HG02588 (cell line): ENCODE measurements at regions not wholly inside any gene's neighbourhood (a gene's known extent, or its start where the extent isn't known, plus 50 kb on each side); places are given as distances from the start of the nearest gene placed in this dataset.

ENCODE experiments used
- ATAC-seq: cut with Tn5 transposase; IDR thresholded peaks from one replicate; pipeline ENCODE4 v1.9.1; 2021; ENCODE audit warnings: mild to moderate bottlenecking, moderate library complexity; ENCODE audit not compliant: unreplicated experiment

DNA sequence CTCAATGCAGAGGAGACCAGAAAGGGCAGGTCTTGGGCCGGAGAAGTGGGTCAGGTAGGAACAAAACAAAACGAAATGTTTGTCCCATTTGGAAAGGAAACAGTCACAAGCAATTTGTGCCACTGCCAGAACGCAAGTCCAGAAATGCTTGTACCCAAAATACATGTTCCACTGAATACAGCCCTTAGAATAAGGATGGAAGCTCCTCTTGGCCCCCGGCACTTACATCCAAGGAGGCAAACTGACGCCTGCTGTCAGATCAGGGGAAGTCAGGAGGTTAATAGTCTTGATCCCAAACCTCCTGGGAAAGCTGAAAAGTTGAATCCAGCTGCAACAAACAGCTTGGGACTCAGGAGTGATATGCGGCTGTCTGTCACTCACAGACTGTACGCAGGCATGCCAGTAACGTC is 75.9 kb upstream of the GALNT2 start:
- ATAC-seq: no peak

DNA sequence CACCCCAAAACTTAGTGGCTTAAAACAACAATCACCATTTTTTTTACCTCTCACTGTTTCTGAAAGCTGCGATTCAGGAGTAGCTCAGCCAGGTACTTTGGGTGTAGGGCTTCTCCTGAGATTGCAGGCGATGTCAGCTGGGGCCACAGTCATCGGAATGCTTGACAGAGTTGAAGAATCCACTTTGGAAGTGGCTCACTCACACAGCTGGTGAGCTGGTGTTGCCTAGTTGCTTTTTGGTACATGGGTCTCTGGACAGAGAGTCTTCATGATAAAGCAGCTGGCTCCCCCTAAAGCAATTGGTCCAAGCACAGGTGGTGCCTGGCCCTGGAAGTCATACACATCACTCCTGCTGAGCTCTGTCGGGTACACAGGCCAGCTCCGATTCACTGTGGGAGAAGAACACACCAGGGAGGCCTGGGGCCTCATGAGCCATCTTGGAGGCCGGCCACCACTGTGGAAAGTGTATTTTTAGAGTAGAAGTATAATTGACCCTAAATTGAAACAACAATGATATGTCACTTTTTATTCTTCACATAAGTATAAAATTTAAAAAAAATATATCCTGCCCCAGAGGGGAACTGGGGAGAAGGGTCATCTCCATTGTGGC is 75.2 kb upstream of the GALNT2 start:
- ATAC-seq: no peak

DNA sequence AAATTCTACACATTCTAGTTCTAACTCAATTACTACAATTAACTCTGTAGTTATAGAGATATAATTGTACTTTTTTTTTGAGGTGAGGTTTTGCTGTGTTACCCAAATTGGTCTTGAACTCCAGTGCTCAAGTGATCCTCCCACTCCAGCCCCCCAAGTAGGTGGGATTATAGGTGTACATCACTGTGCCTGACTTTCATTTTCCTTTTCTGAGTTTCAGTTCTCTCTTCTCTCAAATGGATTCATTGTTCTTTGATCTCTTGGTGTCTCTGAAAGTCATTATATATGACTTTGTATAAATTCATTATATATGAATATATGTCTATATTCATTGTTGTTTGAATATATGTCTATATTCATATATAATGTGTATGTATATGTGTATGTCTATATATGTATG is 74.0 kb upstream of the GALNT2 start:
- ATAC-seq: no peak

DNA sequence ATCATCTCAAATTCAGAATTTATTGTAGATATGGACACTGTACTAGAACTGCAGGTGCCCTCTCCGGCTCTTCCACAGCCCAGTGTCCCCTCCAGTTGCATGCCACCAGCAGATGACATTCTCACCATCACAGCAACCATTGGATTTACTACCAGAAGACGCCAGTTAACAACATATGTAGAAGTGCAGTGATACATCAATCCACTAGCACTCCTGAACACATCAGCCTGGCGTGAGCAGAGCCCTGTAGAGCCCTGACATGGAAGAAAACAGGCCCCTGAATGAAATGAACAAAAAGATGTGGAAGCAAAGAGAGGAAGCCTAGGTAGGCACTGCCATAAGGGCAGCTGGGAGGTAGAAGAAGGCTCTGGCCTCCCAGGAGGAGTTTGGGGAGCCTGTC is 73.1 kb upstream of the GALNT2 start:
- ATAC-seq: no peak

DNA sequence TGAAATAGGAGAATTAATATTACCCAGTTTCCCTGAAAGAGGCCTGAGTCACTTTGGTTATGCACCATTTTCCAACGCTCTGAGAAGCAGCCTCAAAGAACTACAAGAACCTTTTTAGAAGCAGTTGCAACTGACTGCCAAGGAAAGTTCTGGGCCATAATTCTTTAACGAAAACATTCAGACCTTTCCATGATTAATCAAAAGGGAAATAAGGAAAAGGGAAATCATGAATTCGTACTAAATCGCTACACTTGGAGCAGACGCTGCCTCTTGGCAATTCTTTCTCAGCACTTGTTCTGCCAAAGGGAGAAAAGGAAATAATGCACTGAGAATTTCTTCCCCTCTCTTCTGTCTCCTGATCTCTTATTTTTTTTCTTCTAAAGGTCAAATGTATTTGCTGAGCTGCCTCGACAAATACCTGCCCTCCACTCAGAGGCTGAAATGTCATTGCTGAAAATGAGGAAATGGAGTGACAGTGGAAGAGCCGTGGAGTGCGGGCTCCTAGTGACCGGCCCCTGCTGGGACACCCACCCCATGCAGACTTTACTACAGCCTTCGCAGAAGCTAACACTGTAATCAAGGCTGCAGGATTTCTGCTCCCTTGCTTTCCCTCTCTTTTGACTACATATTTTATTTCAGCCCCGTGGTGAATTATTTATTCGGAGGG is 67.9 kb upstream of the GALNT2 start:
- no peak for ATAC-seq

DNA sequence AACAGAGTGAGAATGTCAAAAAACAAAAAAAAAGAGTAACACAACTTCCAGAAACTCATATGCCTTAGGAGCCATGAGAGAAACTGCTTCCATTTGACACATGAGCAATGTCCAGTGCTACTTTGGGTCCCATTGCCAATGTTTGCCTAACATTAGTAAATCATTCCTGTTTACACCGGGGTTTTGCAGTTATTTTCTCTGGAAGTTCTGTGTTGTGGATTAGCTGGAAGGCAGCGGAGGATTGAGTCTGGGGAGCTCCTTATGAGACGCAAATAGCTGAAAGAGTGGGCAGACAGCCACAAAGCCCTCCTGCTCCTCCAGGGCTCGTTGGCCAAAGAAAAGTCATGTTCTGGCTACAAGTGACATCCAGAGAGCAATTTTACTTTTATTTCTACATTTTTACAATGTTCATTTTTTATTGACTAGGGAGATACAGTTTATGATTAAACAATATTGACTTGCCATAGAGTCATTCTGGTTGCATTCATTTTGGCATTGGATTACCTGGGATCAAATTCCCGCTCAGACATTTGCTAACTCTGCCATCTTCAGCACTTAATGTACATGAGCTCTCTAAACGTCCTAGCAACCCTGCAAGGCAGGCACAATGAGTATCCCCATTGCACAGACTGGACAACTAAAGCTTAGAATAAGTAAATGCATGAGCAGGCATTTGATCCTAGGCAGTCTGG is 66.4 kb upstream of the GALNT2 start:
- ATAC-seq: no peak

DNA sequence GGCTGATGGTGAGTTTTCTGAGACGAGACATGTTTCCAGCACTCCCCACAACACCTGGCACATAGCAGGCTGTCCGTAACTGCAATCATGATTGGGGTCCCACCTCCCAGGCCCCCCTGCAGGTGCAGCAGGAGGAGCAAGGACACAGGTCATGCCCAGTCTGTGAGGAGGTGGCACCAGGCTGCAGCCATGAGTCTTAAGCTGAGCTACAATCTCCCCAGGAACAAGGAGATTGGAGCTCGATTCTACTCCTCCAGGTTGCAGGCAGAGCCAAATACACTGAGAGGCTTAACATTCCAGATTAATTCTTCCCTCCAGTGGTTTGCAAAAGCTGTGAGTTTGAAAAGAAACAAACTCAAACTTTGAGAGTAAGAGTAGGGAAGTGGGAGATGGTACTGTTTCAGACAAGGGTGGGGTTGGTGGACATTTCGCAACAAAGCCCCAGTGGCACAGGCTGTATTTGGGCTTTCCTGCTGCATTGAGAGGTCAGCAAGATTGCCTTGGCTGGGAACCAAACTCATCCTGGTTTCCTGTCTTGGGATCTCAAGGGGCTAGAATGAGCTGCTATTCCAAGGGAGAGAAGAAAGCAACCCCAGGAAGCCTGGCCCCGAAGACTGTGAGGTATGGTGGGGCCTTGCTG is 64.8 kb upstream of the GALNT2 start:
- no peak for ATAC-seq

DNA sequence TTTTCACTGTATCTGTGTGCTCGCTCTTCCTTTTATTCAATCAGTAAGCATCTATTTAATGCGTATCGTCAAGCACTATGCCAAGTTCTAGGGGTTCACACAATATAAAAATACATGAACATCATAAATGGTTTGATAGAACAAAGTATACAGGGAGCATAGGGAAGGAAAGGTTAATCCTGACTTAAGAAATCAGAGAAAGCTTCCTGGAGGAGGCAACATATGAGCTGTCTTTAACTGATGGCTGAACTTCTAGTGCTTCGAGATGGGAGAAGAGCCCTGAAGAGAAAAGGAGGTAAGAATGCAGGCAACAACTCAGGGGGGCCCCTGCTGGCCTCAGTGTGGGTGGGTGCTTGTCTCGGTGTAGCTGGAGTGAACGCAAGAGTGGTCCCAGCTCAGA is 63.6 kb upstream of the GALNT2 start:
- no peak for ATAC-seq

DNA sequence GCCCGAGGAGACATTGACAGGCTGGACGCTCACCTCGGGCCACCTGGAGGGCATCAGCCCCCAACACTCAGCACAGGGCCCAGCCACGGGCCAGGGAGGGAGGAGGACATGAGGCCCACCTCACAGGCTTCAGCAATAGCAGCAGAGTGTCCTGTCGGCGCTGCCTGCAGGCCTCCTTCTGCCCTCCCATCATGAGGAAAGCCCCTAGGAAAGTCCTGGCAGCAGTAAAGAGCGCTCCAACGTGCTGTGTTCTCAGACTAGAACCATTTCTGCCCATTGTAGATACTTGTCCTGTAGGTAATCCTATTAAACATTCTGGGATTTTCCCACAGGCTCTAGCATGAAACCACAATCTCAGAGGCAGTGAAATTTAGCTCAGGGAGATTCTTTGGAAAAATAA is 62.0 kb upstream of the GALNT2 start:
- ATAC-seq: no peak

DNA sequence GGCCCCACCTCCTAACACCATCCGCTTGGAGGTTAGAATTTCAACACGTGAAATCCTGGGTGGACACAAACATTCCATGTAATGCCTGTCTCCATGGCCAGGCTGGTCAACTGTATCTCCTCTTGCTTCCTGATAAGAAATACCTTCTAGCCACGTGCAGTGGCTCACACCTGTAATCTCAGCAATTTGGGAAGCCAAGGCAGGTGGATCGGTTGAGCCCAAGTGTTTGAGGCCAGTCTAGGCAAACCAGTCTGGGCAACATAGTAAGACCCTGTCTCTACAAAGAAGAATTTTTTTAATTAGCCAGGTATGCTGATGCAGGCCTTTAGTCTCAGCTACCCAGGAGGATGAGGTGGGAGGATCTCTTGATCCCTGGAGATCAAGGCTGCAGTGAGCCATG is 58.3 kb upstream of the GALNT2 start:
- no peak for ATAC-seq

DNA sequence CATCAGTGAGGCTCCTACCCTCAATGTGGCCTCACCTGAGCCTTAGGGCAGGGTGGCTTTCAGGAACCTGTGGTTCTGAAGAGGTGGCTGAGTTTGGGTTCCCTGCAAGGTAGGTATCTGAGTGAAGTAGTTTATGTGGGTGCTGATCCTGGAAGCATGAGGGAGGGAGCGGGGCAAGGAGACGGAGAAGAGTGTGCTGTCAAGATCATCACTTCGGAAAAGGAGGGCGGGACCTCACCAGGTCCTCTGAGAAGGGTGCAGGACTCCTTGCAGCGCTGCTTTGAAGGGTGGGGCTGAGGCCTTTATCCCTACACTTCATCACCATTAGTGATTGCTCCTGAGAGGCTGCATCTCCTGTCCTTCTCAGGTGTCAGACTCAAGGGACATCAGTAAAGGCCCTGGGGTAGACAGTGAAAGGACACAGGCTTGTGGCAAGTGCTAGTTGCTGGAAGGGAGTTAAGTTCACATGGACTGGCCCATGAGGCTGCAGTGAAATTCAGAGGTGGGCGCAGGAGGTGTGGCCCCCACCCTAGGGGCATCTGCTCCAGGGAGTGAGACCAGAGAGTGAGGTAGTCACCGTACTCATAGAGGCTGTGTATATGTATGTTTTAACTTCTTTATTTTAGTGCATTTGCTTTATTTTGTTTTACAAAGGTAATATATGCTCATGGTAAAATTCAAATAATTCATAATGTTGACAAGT is 57.3 kb upstream of the GALNT2 start:
- ATAC-seq: no peak

DNA sequence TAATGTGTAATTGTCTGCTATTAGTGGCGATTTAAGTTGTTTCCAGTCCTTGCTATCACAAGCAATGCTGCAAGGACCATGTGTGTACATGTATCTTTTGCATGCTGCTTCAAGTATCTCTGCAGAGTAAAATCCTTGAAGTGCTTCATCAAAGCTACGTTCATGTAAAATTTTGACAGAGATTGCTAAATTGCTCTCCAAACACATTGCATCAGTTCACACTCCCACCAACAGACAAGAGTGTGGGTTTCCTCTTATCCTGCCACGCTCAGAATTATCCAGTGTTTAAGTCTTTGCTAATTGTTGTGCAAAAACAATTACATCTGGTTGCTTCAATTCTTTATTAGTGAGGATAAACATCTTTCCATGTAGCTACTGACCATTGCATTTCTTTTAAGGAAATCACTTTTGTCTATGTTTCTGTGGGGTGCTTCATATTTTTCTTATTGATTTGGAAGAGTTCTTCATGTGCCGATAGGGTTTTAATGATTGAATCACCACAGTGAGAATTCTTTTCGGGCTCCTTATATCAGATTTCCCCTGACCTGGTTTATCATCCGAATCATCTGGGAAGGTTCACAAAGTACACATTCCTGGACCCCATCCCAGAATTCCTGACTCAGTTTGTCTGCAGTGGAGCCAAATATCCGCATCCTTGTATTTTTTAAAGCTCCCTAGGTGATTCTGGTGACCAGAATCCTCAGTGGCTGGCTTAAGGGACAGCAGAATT is 56.3 kb upstream of the GALNT2 start:
- no peak for ATAC-seq

DNA sequence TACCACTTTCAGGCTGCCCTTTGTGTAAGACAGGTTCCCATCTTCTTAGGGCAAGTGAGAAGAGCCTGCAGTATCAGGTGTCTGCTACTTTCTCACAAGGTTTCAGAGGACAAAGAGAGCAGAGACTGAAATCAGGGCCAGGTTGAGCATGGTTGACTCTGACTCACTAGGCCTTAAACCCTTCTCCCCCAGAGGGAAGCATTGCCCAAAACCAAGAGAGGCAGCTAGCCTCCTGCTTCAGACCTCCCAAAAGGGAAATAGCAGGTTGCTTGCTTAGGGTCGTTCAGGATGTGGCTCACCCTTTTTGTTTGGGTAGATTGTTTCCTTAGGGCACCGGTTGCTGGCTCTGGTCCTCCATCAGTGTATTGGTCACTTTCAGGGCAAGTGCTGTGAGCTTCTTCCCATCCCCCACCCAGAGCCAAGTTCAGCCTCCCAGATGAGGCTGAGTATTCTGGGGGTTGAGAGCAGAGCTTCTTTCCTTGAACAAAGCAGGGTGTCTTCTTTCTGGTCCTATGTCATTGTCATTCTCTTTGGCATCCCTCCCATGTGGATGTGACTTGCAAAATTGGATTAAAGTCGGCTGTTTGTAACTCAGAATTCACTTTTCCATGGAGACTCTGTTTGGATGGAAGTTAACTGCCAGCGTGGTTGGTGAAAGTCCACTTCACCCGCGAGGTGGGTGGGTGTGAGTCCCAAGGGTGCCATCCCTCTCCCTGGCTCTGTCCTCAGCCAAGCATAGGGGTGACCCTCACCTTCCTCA is 55.5 kb upstream of the GALNT2 start:
- ATAC-seq: no peak

DNA sequence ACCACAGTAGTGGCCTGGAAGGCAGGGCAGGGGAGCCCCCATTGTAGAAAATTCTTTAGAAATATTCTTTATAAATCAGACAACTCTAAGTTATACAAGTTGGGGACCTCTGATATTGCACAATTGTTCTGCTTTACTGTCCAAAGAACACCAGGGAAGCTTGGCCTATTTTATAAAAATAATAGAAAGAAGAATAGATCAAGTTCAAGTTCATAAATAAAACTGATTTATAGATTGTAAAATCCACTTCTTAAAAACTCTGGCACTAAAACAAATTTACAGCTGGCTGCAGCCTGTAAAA is 55.0 kb upstream of the GALNT2 start:
- no peak for ATAC-seq

DNA sequence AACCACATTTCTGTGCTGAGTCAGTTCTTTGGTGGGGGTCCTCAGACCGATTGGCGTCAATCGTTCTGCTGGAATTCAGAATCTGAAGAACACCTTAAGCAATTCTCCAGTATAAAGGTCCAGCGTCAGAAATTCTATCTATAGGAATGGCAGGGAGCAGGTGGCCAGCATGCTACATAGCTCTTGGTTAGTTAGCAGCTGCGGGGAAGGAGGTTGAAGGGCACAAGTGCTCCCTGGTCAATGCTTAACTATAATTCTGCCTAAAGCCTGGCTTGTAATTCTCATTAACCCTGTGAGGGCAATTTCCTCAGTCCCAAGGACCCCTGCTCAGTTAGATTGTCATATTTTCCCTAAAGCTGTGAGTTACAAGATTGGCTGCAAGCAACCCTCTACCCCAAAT is 54.3 kb upstream of the GALNT2 start:
- ATAC-seq: no peak

DNA sequence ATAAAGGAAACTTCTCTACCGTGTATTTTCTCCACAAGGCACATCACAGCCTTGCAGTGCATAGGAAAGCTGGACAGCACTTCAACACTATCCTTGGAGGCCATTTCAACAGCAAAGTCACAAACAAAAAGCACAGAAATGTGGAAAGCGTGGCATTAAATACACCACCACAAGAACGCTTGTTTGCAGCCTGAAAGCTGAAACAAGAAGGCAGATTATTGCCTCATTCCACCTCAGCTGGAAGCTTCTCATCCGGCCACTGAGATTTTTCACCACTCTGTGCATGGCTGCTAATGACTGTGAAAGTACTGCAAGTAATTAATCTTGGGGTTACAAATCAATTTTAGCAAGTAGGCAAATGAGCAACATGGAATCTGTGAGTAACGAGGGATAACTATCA is 50.9 kb upstream of the GALNT2 start:
- ATAC-seq: no peak
